Upper lobe of right lung (tissue), 1 donor: ENCODE measurements at regions not wholly inside any gene's neighbourhood (a gene's known extent, or its start where the extent isn't known, plus 50 kb on each side); places are given as distances from the start of the nearest gene placed in this dataset.
A peak's percentile ranks its signal among the peaks of the same experiment; 100 is the strongest.
"Not testable (repeated sequence)": the region's sequence is repeated elsewhere in the genome, so short reads cannot be mapped to it uniquely, and the experiment has no call there.

Experiments used
- ATAC-seq: fragments of 200-7000 bp; cut with Tn5 transposase; one replicate; pipeline ENCODE4 v1.9.1; 2020; ENCODE audit warnings: mild to moderate bottlenecking, moderate library complexity
- DNase-seq: peaks from one replicate; pipeline ENCODE4 v3.0.0-alpha.2; 2020
- H3K27ac ChIP-seq: fragments of 200-600 bp; one replicate; pipeline ENCODE4 v1.8.0; 2022
- H3K27me3 ChIP-seq: fragments of 200-600 bp; one replicate; pipeline ENCODE4 v1.8.0; 2022; ENCODE audit warnings: mild to moderate bottlenecking
- H3K36me3 ChIP-seq: fragments of 200-600 bp; one replicate; pipeline ENCODE4 v1.8.0; 2022
- H3K4me1 ChIP-seq: fragments of 200-600 bp; one replicate; pipeline ENCODE4 v1.8.0; 2022
- H3K4me3 ChIP-seq: fragments of 200-600 bp; one replicate; pipeline ENCODE4 v1.8.0; 2022; ENCODE audit warnings: mild to moderate bottlenecking
- H3K9me3 ChIP-seq: fragments of 200-600 bp; one replicate; pipeline ENCODE4 v1.8.0; 2022
- intact Hi-C: fragments of 100-400 bp; cut with DNase I; formaldehyde crosslinking; loops from one replicate; pipeline ENCODE4 v1.11.0; 2022
- TF ChIP-seq, protein P1 (sequence below): fragments of 200-600 bp; IDR thresholded peaks from one replicate; pipeline ENCODE4 v1.8.0; 2022; ENCODE audit warnings: antibody characterized with exemption
- donor health status: DM: no; HTN: yes; CAD: no; lungs with severe emphysema.

DNA sequence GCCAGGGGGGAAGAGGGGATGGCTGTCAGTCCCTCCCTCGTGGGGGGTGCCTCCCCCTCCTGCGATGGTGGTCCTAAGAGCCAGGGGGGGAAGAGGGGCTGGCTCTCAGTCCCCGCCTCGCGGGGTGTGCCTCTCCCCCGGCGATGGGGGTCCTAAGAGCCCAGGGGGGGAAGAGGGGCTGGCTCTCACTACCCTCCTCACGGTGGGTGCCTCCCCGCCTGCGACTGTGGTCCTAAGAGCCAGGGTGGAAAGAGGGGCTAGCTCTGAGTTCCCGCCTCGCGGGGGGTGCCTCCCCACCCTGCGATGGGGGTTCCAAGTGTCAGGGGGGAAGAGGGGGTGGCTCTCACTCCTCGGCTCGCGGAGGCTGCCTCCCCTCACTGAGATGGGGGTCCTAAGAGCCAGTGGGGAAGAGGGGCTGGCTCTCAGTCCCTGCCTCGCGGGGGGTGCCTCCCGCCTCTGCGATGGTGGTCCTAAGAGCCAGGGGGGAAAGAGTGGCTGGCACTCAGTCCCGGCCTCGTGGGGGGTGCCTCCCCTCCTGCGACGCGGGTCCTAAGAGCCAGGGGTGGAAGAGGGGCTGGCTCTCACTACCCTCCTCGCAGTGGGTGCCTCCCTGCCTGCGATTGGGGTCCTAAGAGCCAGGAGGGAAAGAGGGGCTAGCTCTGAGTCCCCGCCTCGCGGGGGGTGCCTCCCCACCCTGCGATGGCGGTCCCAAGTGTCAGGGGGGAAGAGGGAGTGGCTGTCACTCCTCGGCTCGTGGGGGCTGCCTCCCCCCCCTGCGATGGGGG is 2325.6 kb upstream of the PCDH20 start:
- ATAC-seq (no peak), DNase-seq (peak; percentile 44)

GRCh38 chr13:63739112-63739735 is 2323.6 kb upstream of the PCDH20 start:
- H3K36me3 ChIP-seq, H3K27ac ChIP-seq, H3K27me3 ChIP-seq, H3K4me3 ChIP-seq, ATAC-seq, intact Hi-C loops, H3K9me3 ChIP-seq, H3K4me1 ChIP-seq: not testable (repeated sequence)
- DNase-seq: peak; percentile 53

More for the DNA sequence above, 2325.6 kb upstream of the PCDH20 start:
- TF ChIP-seq, protein P1, sequence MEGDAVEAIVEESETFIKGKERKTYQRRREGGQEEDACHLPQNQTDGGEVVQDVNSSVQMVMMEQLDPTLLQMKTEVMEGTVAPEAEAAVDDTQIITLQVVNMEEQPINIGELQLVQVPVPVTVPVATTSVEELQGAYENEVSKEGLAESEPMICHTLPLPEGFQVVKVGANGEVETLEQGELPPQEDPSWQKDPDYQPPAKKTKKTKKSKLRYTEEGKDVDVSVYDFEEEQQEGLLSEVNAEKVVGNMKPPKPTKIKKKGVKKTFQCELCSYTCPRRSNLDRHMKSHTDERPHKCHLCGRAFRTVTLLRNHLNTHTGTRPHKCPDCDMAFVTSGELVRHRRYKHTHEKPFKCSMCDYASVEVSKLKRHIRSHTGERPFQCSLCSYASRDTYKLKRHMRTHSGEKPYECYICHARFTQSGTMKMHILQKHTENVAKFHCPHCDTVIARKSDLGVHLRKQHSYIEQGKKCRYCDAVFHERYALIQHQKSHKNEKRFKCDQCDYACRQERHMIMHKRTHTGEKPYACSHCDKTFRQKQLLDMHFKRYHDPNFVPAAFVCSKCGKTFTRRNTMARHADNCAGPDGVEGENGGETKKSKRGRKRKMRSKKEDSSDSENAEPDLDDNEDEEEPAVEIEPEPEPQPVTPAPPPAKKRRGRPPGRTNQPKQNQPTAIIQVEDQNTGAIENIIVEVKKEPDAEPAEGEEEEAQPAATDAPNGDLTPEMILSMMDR: no peak
- H3K27ac ChIP-seq: no peak overlapping the region
- intact Hi-C loops: no loop called here
- no peaks in the 10 kb centered on the region for H3K9me3 ChIP-seq
- no peak overlapping the region for H3K4me3 ChIP-seq
- no peaks in the 10 kb centered on the region for H3K36me3 ChIP-seq
- H3K4me1 ChIP-seq: no peaks in the 10 kb centered on the region
- no peaks in the 10 kb centered on the region for H3K27me3 ChIP-seq

DNA sequence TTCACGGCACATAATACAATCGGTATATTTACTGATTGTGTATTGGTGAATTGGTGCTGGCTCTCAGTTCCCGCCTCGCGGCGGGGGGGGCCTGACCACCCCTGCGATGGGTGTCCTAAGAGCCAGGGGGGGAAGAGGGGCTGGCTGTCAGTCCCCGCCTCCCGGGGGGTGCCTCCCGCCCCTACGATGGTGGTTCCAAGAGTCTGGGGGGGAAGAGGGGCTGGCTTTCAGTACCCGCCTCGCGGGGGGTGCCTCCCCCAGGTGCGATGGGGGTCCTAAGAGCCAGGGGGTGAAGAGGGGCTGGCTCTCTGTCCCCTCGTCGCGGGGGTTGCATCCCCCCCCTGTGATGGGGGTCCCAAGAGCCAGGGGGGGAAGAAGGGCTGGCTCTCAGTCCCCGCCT is 2321.8 kb upstream of the PCDH20 start:
- Histone ChIP-seq H3K36me3 (no peaks in the 10 kb centered on the region), H3K9me3 (no peaks in the 10 kb centered on the region), H3K4me3 (no peak overlapping the region), H3K27ac (no peak overlapping the region), H3K4me1 (no peaks in the 10 kb centered on the region), H3K27me3 (no peaks in the 10 kb centered on the region)
- DNase-seq: peak; percentile 56
- intact Hi-C loops: no loop called here
- no peak for ATAC-seq
- TF ChIP-seq, protein P1: no peak

DNA sequence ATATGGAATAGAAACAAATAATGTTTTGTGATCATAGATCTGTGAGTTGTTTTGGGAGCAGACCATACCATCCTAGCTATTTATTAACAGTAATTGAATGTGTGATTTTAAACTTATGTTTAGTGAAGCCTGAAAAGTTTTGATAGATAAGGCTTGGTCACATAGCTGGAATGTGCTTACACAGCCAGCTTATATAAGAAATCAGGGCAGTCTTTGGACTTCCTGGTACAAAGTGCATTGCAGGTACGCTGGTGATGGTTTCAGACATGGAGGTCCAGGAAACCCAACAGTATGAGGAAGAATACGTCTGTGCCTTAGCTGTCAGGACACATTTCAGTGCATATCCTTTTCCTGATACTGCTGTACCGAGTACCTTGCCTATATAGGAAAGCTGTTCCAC is 2316.2 kb upstream of the PCDH20 start:
- no peak for ATAC-seq
- H3K4me3 ChIP-seq: no peak overlapping the region
- no peak overlapping the region for H3K27ac ChIP-seq
- intact Hi-C loops: no loop called here
- no peaks in the 10 kb centered on the region for H3K36me3 ChIP-seq
- no peaks in the 10 kb centered on the region for H3K4me1 ChIP-seq
- no peak for DNase-seq
- H3K27me3 ChIP-seq: no peaks in the 10 kb centered on the region
- H3K9me3 ChIP-seq: no peaks in the 10 kb centered on the region
- TF ChIP-seq, protein P1: no peak

GRCh38 chr13:63712159-63712558 is 2296.5 kb upstream of the PCDH20 start:
- ATAC-seq, H3K36me3 ChIP-seq, intact Hi-C loops: not testable (repeated sequence)

DNA sequence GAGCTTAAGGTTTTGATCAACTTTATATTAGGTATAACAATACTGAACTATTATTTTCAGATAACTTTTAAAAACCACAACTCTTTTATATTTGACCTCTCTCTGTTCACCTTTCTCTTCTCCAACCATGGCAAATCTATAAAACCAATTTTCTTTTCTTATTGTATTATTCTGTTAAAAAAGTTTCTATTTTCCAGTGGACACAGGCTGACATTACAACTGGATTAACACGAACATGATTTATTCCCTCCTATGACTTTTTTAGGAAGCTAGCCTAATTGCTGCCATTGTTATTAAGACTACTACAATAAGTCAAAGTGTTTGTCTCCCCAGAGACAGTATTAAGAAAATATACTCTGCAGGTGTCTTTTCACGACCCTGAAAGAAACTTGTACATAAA is 2291.1 kb upstream of the PCDH20 start:
- H3K27me3 ChIP-seq: no peaks in the 10 kb centered on the region
- H3K9me3 ChIP-seq: no peaks in the 10 kb centered on the region
- ATAC-seq: no peak
- H3K27ac ChIP-seq: no peak overlapping the region
- intact Hi-C loops: no loop called here
- H3K36me3 ChIP-seq: no peaks in the 10 kb centered on the region
- H3K4me1 ChIP-seq: no peaks in the 10 kb centered on the region
- no peak overlapping the region for H3K4me3 ChIP-seq
- TF ChIP-seq, protein P1: no peak
- DNase-seq: no peak

More at GRCh38 chr13:63712159-63712558, 2296.5 kb upstream of the PCDH20 start:
- not testable (repeated sequence) for H3K9me3 ChIP-seq, H3K4me3 ChIP-seq, DNase-seq, H3K27ac ChIP-seq, H3K4me1 ChIP-seq, H3K27me3 ChIP-seq
